ENCODE measurements at regions not wholly inside any gene's neighbourhood (a gene's known extent, or its start where the extent isn't known, plus 50 kb on each side); places are given as distances from the start of the nearest gene placed in this dataset.

- no peak for DNase-seq (ENCODE audit: low read depth in 2 of 2)
Measured at GRCh38 chr21:16536643-16537434, 807.1 kb downstream of the USP25 start.

- DNase-seq (ENCODE audit: low read depth in 2 of 2): no peak
Measured at GRCh38 chr21:16537501-16537900, 807.7 kb downstream of the USP25 start.

- DNase-seq (ENCODE audit: low read depth in 2 of 2): no peak
Measured at GRCh38 chr21:16538405-16538804, 808.6 kb downstream of the USP25 start.

GRCh38 chr21:16538936-16539440 is 809.2 kb downstream of the USP25 start:
- DNase-seq (ENCODE audit: low read depth in 2 of 2): no peak

- DNase-seq (ENCODE audit: low read depth in 2 of 2): no peak
Measured at GRCh38 chr21:16540966-16541727, 811.4 kb downstream of the USP25 start.

GRCh38 chr21:16550118-16550517 is 820.3 kb downstream of the USP25 start:
- DNase-seq (ENCODE audit: low read depth in 2 of 2): no peak

GRCh38 chr21:16550917-16551741 is 821.3 kb downstream of the USP25 start:
- DNase-seq (ENCODE audit: low read depth in 2 of 2): no peak

GRCh38 chr21:16552880-16553279 is 823.1 kb downstream of the USP25 start:
- no peak for DNase-seq (ENCODE audit: low read depth in 2 of 2)

GRCh38 chr21:16554503-16554902 is 824.7 kb downstream of the USP25 start:
- no peak for DNase-seq (ENCODE audit: low read depth in 2 of 2)

- no peak for DNase-seq (ENCODE audit: low read depth in 2 of 2)
Measured at GRCh38 chr21:16563116-16563515, 833.3 kb downstream of the USP25 start.

- no peak for DNase-seq (ENCODE audit: low read depth in 2 of 2)
Measured at GRCh38 chr21:16563795-16564194, 834.0 kb downstream of the USP25 start.

GRCh38 chr21:16568244-16568643 is 838.5 kb downstream of the USP25 start:
- no peak for DNase-seq (ENCODE audit: low read depth in 2 of 2)

- DNase-seq (ENCODE audit: low read depth in 2 of 2): no peak
Measured at GRCh38 chr21:16568661-16569060, 838.9 kb downstream of the USP25 start.

- DNase-seq (ENCODE audit: low read depth in 2 of 2): no peak
Measured at GRCh38 chr21:16569679-16570078, 839.9 kb downstream of the USP25 start.

- no peak for DNase-seq (ENCODE audit: low read depth in 2 of 2)
Measured at GRCh38 chr21:16570171-16570570, 840.4 kb downstream of the USP25 start.

- DNase-seq (ENCODE audit: low read depth in 2 of 2): no peak
Measured at GRCh38 chr21:16570856-16571255, 841.1 kb downstream of the USP25 start.

GRCh38 chr21:16571594-16571993 is 841.8 kb downstream of the USP25 start:
- DNase-seq (ENCODE audit: low read depth in 2 of 2): no peak

- DNase-seq (ENCODE audit: low read depth in 2 of 2): no peak
Measured at GRCh38 chr21:16572032-16572431, 842.2 kb downstream of the USP25 start.

GRCh38 chr21:16573578-16573977 is 843.8 kb downstream of the USP25 start:
- DNase-seq (ENCODE audit: low read depth in 2 of 2): no peak

- no peak for DNase-seq (ENCODE audit: low read depth in 2 of 2)
Measured at GRCh38 chr21:16577975-16578374, 848.2 kb downstream of the USP25 start.

GRCh38 chr21:16578912-16579311 is 849.1 kb downstream of the USP25 start:
- DNase-seq (ENCODE audit: low read depth in 2 of 2): no peak

GRCh38 chr21:16579538-16579937 is 849.8 kb downstream of the USP25 start:
- DNase-seq (ENCODE audit: low read depth in 2 of 2): no peak
